DND-41 (cell line): ENCODE measurements at regions not wholly inside any gene's neighbourhood (a gene's known extent, or its start where the extent isn't known, plus 50 kb on each side); places are given as distances from the start of the nearest gene placed in this dataset.

ENCODE experiments used
- ATAC-seq: fragments of 200-7000 bp; cut with Tn5 transposase; 3 replicates; pipeline ENCODE4 v1.9.1; 2021; ENCODE audit warnings: low read depth; ENCODE audit not compliant: insufficient read depth
- DNase-seq: peaks from one replicate; pipeline ENCODE4 v3.0.0-alpha.2; 2020
- H2AFZ ChIP-seq: 2 replicates; pipeline ENCODE4 v1.6.0; 2012; ENCODE audit warnings: low read depth, low read length
- H3K27ac ChIP-seq: 2 replicates; pipeline ENCODE4 v1.5.1; 2012; ENCODE audit warnings: low read length, inconsistent platforms
- H3K27me3 ChIP-seq: fragments of 200-600 bp; sonication (generic); 2 replicates; pipeline ENCODE4 v1.6.0; 2012; ENCODE audit warnings: low read length, mild to moderate bottlenecking, inconsistent platforms; ENCODE audit not compliant: insufficient read depth, poor library complexity
- H3K36me3 ChIP-seq: 2 replicates; pipeline ENCODE4 v1.5.1; 2012; ENCODE audit warnings: low read length, inconsistent platforms; ENCODE audit not compliant: insufficient read depth
- H3K4me1 ChIP-seq: 2 replicates; pipeline ENCODE4 v1.5.1; 2012; ENCODE audit warnings: mild to moderate bottlenecking, low read length; ENCODE audit not compliant: insufficient read depth
- H3K4me2 ChIP-seq: 2 replicates; pipeline ENCODE4 v1.6.0; 2012; ENCODE audit warnings: mild to moderate bottlenecking, moderate library complexity, low read length, inconsistent platforms; ENCODE audit not compliant: insufficient read depth
- H3K4me3 ChIP-seq, 2 experiments: fragments of 200-600 bp in 1 of 2; shearing (Covaris generic) in 1 of 2; 2 replicates each; pipeline ENCODE4 v1.5.1; 2012 to 2016; ENCODE audit warnings: inconsistent platforms in 2 of 2, low read length in 2 of 2, mild to moderate bottlenecking in 2 of 2, low read depth in 1 of 2, moderate library complexity in 1 of 2
- H3K79me2 ChIP-seq: 2 replicates; pipeline ENCODE4 v1.6.0; 2012; ENCODE audit warnings: low read length, inconsistent platforms; ENCODE audit not compliant: insufficient read depth
- H3K9ac ChIP-seq: 2 replicates; pipeline ENCODE4 v1.6.0; 2012; ENCODE audit warnings: low read depth, mild to moderate bottlenecking, inconsistent platforms, low read length, moderate library complexity
- H3K9me3 ChIP-seq: 2 replicates; pipeline ENCODE4 v1.5.1; 2012; ENCODE audit warnings: low read length, moderate library complexity, mild to moderate bottlenecking, inconsistent platforms; ENCODE audit not compliant: insufficient read depth, severe bottlenecking
- H4K20me1 ChIP-seq: 2 replicates; pipeline ENCODE4 v1.6.0; 2012; ENCODE audit warnings: low read length; ENCODE audit not compliant: insufficient read depth
- CTCF ChIP-seq: IDR thresholded peaks from 2 replicates; pipeline ENCODE4 v1.5.1; 2012; ENCODE audit warnings: borderline replicate concordance, low read length, moderate library complexity, mild to moderate bottlenecking; ENCODE audit not compliant: poor library complexity, severe bottlenecking; ENCODE audit errors: extremely low read depth
- EZH2 ChIP-seq: IDR thresholded peaks from 3 replicates; pipeline ENCODE4 v1.6.1; 2012; ENCODE audit warnings: borderline replicate concordance, low read depth, mild to moderate bottlenecking, moderate library complexity, low read length, inconsistent platforms; ENCODE audit not compliant: severe bottlenecking

GRCh38 chr2:145154731-145155130 is 634.8 kb upstream of the ZEB2 start:
- H3K4me3 ChIP-seq: no peak overlapping the region
- no peak overlapping the region for H3K4me2 ChIP-seq
- no peaks in the 10 kb centered on the region for H3K36me3 ChIP-seq
- H2AFZ ChIP-seq: no peak overlapping the region
- H4K20me1 ChIP-seq: no peaks in the 10 kb centered on the region
- H3K27ac ChIP-seq: no peak overlapping the region
- H3K9ac ChIP-seq: no peak overlapping the region
- TF ChIP-seq CTCF: no peak
- TF ChIP-seq EZH2: no peak
- H3K27me3 ChIP-seq: no peaks in the 10 kb centered on the region
- DNase-seq (no peak), ATAC-seq (no peak)
- H3K4me1 ChIP-seq: no peaks in the 10 kb centered on the region
- H3K79me2 ChIP-seq: no peaks in the 10 kb centered on the region
- no peaks in the 10 kb centered on the region for H3K9me3 ChIP-seq

GRCh38 chr2:145146691-145147090 is 626.8 kb upstream of the ZEB2 start:
- no peaks in the 10 kb centered on the region for H4K20me1 ChIP-seq
- no peak for TF ChIP-seq EZH2
- no peak for TF ChIP-seq CTCF
- DNase-seq: no peak
- H3K4me3 ChIP-seq: no peak overlapping the region
- H3K36me3 ChIP-seq: no peaks in the 10 kb centered on the region
- no peak overlapping the region for H3K9ac ChIP-seq
- H3K4me2 ChIP-seq: no peak overlapping the region
- no peaks in the 10 kb centered on the region for H3K9me3 ChIP-seq
- no peak overlapping the region for H3K27ac ChIP-seq
- H3K79me2 ChIP-seq: no peaks in the 10 kb centered on the region
- no peak for ATAC-seq
- H2AFZ ChIP-seq: no peak overlapping the region
- no peaks in the 10 kb centered on the region for H3K4me1 ChIP-seq
- no peaks in the 10 kb centered on the region for H3K27me3 ChIP-seq

- H2AFZ ChIP-seq: no peak overlapping the region
- TF ChIP-seq CTCF (no peak), EZH2 (no peak)
- H3K36me3 ChIP-seq: no peaks in the 10 kb centered on the region
- DNase-seq (no peak), ATAC-seq (no peak)
- no peak overlapping the region for H3K4me2 ChIP-seq
- H3K79me2 ChIP-seq: no peaks in the 10 kb centered on the region
- no peak overlapping the region for H3K4me3 ChIP-seq
- H3K9ac ChIP-seq: no peak overlapping the region
- no peak overlapping the region for H3K27ac ChIP-seq
- no peaks in the 10 kb centered on the region for H4K20me1 ChIP-seq
- H3K27me3 ChIP-seq: no peaks in the 10 kb centered on the region
- H3K9me3 ChIP-seq: no peaks in the 10 kb centered on the region
- H3K4me1 ChIP-seq: no peaks in the 10 kb centered on the region
These were observed 624.3 kb upstream of the ZEB2 start for GRCh38 chr2:145144131-145144728.

- H3K4me2 ChIP-seq: no peak overlapping the region
- no peak overlapping the region for H2AFZ ChIP-seq
- no peaks in the 10 kb centered on the region for H3K79me2 ChIP-seq
- no peaks in the 10 kb centered on the region for H3K9me3 ChIP-seq
- no peaks in the 10 kb centered on the region for H4K20me1 ChIP-seq
- H3K9ac ChIP-seq: no peak overlapping the region
- H3K27me3 ChIP-seq: no peaks in the 10 kb centered on the region
- H3K36me3 ChIP-seq: no peaks in the 10 kb centered on the region
- no peaks in the 10 kb centered on the region for H3K4me1 ChIP-seq
- no peak overlapping the region for H3K4me3 ChIP-seq
- TF ChIP-seq EZH2 (no peak), CTCF (no peak)
- DNase-seq (no peak), ATAC-seq (no peak)
- no peak overlapping the region for H3K27ac ChIP-seq
These were observed 622.1 kb upstream of the ZEB2 start for GRCh38 chr2:145141981-145142380.
